ENCODE measurements at regions not wholly inside any gene's neighbourhood (a gene's known extent, or its start where the extent isn't known, plus 50 kb on each side); places are given as distances from the start of the nearest gene placed in this dataset.

DNA sequence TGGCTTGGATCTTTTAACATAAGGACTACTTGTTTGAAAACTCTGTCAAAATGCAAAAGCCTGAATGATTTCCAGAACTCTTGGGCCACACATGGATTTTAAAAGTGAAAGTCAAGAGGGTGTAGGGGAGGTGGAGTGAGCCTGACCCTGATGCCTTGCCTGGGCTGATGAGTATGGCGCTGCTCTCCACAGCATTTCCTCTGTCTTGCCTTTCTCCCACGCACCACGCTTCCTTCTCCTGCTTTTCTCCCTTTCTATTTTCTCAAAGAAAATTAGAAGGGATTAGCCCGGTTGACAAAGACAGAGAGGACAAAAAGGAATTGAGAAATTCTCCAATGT lies 207.0 kb upstream of the CCDC68 start:
- no peak for DNase-seq (ENCODE audit: low read depth)

DNA sequence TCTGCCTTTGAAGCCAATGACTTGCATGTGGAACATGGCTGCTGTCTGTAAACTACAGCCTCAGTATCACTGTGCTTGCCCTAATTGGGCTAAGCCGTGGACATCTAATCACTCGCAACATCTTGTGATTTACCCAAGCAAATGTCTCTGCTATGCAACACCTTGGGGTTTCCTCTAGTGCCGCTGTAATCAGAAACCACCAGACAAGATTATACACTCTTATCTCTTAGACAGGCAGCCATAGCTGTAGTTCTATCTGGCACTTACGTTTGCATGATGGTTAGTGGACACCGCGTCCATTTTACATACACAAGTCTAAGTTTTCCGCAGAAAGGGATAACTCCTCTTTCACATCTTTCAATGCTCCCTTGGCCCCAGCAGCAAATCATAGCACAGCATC lies 204.3 kb upstream of the CCDC68 start:
- no peak for DNase-seq (ENCODE audit: low read depth)

DNA sequence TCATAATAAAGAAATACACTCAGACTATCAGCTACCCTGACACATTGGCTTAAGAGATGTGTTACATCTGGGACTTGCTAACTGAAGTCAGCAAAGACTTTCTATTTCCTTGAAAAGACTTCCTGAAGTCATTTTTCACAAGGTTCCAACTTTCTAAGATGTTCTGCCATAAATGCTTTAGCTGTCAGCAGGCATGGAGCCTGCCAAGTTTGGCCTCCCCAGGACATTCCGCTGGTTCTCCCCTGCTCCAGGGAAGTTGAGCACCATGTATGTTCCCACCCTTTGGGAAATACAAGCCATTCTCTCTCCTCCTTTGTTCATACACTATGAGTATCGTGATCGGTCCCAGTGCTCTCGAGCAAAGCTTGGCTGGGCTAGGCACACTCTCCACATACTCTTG lies 202.7 kb upstream of the CCDC68 start:
- no peak for DNase-seq (ENCODE audit: low read depth)

DNA sequence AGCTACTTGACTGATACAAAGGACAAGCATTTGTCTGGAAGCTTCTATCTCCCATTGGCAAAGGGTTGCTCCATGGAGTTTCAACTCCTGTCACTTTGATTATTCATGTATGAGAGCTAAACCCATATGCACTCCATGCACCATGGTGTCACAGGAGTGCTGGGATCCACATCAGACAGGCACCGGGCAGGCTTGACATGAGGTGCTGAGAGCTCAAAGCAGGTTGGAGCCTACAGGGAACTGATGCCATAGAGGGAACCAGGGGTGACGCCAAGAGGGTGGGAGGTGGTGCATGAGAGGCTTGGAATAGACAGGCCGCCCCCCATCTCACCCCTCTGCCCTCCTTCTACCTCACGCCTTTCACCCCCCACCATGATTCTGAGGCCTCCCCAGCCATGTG lies 199.8 kb upstream of the CCDC68 start:
- DNase-seq (ENCODE audit: low read depth): no peak

DNA sequence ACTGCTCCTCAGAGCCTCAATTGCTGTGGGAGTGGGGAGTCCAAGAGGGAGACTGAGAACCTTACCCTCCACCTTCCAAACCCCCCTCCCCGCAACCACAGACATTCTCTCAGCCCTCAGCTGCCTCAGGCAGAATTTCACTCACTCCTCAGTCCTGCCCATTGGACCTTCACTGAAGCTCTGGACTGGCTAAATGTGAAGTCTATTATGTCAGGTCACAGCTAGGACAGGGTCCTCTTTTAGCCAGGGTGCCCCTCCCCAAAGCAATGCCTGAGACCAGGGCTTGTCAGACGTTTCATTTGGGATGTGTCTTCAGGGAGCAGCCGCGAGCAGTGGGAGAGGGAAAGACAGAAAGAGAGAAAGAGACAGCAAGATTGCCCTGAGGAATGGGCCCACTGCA lies 199.3 kb upstream of the CCDC68 start:
- no peak for DNase-seq (ENCODE audit: low read depth)

DNA sequence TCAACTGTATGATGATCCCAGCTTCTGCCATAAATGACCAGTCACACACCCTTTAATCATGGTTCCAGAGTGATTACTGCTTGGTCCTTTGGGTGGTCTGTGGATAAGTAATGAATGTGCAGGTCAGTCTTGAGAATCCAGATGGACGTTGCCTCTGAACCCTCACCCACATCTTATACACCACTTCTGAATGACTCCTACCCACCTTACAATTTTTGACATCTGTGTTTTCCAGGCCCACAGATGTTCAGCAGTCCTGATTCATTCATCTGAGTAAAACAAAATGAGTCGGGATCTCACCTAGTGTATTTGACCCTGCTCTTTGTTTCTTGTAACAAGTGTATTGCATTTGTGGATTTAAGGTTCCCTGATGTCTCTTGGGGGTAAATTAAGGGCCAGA lies 194.1 kb upstream of the CCDC68 start:
- DNase-seq (ENCODE audit: low read depth): no peak

DNA sequence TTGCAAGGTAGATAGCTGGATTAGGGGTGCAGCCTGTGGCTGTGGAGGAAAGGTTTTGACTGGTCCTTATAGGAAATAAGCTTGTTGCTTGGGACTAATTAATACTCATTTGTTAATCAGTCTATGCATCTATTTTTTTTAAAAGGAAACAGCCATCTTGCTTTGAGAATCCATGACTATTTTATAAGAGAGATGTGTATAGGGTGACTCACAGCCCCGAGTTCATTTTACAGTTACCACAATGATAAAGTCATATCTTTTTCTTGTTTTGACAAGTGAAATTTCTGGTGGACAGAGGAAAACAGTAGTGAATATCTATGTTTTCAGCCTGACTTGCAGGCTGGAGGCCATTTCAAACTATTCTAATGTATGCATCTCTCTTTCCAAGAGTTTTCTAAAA lies 193.5 kb upstream of the CCDC68 start:
- DNase-seq (ENCODE audit: low read depth): no peak

DNA sequence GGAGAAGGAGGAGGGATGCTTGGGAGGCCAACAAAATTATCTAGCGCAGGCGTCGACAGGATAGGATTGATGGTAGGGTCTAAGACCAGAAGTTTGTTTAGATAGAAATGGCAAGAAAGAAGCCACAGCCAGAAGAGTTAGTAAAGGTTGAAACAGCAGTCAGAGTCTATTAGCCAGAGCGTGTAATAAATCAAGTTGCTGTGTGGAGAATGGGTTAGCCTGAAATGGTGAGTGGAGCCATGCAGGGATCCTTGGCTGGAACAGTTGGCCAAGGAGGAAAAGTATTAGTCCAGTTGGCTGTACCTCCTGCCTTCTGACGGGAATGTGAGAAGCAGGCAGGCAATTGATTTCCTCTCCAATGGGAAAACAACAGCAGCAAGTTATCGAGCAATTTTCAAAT lies 190.7 kb upstream of the CCDC68 start:
- no peak for DNase-seq (ENCODE audit: low read depth)

DNA sequence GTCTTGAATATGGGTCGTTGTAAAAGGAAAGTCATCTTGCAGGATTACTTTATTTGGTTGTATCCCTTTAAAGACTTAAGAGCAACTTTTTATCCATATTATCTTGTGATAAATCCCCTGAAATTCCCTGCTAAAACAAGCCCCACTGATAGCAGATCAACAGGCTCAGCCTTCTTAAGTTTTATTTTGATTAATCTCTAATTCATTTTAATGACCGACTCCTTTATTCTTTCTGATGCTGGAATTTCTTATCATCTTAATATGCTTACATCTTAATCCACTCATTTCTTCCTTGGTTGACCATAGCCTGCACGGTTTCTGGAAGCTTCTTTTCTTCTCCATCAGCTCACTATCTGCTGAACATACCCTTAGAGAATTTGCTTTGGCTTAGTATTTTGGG lies 188.5 kb upstream of the CCDC68 start:
- DNase-seq (ENCODE audit: low read depth): no peak

DNA sequence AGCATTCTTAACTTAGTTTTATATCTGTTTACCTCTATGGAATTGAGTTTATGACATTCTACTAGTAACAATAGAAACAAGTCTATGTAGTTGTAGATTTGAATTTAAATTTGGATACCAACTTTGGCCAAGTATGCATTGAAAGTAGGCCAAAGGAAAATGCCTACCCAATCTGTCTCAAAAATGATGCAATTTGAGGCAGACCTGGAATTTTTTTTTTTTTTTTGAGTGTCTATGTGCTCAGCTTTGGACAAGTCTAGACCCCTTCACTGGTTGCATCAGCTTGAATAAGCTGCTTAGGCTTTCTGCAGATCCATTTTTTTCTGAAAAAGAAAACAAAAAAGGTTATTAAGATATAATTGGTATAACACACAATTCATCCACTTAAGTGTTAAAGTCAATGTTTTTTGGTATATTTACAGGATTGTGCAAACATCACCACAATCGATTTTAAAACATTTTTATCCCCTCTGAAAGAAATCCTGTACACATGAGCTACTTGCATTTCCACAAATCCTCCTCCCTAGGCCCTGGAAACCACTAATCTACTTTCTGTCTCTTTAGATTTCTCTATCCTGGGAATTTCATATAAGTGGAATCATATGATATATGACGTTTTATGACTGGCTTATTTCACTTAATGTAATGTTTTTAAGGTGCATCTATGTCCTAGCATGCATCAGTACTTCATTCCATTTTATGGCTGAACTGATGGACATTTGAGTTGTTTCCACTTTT lies 185.1 kb upstream of the CCDC68 start:
- DNase-seq (ENCODE audit: low read depth): no peak

DNA sequence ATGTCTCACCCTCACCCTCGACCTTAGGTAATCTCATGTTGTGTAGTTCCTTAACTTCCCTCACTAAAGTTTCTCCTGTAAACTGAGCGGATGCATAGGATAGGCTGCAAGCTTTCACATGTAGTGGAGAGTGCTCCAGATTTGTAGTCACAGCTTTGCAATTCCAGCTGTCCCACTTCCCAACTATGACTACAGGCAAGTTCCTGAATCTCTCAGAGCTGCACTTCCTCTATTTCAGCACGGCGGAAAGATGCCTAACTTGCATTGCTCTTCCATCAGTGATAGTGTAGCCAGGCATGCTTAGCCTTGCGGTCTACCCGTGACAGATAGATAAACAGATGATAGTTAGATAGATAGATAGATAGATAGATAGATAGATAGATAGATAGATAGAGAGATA lies 183.1 kb upstream of the CCDC68 start:
- DNase-seq (ENCODE audit: low read depth): peak; percentile 13

DNA sequence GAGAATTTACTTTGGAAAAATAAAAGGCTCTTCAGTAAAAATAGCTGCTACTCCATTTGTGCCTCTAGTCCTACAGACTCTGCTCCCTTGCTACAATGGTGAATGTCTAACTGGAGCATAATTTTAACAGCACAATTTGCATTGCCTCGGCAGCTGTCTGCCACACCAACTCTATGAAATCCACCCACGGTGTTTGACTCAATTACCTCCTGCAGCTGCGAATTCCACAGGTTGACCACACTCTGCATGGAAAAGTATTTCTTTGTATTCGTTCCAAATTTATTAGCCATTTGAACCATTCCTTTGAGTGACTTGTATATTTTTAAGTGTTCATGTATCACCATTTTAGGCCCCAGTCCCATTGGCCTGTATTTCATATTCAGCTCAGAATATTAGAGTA lies 182.1 kb upstream of the CCDC68 start:
- DNase-seq (ENCODE audit: low read depth): peak; percentile 57

DNA sequence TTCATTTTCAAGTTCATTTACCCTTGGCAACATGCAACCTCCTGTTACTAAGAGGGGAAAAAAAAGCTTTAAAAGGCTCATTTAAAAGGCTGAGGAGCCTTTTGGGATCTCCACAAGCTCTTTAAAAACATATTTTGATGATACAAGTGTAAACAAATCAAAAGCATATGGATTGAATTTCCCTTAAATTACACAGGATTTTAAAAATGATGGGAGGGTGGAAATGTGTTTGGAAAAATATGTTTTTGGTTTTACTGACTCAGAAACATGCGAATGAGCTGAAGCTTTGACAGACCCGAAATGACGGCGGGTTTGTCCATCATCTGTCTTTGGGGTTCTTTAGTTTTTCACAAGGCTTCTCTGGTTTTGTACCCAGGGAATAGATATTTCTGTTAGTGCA lies 180.6 kb upstream of the CCDC68 start:
- DNase-seq (ENCODE audit: low read depth): no peak

DNA sequence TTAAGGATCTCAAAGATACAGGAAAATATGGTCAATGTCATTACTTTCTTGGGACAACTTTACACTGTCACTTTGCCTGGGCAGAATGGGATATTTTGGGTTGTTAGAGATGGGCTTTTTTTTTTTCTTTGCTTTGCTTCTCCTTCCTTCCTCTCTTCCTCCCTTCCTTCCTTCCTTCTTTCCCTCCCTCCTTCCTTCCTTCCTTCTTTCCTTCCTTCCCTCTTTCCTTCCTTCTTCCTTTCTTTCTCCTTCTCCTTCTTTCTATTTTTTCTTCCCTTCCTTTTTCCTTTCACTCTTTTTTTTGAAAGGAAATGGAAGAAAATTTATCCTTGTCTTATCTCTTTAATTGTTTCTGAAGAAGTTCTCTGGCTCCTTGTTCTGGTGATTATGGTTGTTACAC lies 180.0 kb upstream of the CCDC68 start:
- DNase-seq (ENCODE audit: low read depth): no peak

DNA sequence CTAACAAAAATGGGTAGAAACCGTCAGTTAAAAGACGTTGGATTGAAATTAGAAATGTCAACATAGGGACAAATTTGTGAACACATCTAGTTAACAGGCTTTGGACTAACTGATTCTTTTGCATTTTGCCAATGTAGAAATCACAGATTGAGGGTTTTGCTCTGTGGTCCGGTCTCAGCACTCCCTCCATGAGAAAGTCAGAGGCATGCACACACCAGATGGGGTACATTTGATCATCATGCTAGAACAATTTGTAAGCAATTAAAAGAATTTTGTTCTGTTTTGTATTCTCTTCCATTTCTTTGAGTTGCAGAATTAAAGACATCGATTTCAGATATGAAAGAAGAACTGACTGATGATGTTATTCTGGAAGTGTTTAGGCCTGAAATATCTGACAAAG lies 179.1 kb upstream of the CCDC68 start:
- no peak for DNase-seq (ENCODE audit: low read depth)

DNA sequence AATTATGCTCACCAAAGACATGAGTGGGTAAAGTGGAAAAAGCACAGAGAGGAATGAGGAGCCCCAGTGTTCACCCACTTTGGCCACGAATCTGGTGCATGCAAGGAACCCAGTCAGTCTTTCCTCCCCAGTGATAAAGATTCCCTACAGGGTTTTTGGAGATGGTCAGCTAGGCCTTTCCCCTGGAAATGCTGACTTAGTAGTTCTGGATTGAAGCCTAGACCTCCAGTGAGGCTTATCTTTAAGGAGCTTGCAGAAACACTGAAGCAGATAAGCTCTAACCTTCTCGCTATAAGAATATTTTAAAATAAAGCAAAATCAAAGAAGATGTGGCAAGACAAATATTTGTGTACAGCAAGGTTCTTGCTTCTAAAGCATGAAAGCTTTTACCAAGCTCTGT lies 178.3 kb upstream of the CCDC68 start:
- no peak for DNase-seq (ENCODE audit: low read depth)

DNA sequence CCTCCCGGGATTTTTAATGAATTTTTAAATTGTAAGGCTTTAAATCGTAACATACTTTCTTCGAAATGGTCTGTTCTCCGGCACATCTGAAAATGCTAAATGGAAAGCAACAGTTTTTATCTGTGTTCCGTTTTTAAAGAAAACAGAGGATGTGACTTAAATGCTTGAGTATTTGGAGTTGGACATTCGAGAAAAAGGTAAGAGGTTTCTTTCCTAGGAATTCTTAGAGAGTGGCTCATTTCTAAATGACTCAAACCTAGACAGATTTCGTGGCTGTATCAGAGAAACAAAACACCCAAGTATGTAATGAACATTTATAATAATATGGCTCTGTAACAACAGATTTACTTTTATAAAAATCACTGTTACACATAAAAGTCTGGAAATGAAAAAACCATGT lies 177.6 kb upstream of the CCDC68 start:
- DNase-seq (ENCODE audit: low read depth): no peak

DNA sequence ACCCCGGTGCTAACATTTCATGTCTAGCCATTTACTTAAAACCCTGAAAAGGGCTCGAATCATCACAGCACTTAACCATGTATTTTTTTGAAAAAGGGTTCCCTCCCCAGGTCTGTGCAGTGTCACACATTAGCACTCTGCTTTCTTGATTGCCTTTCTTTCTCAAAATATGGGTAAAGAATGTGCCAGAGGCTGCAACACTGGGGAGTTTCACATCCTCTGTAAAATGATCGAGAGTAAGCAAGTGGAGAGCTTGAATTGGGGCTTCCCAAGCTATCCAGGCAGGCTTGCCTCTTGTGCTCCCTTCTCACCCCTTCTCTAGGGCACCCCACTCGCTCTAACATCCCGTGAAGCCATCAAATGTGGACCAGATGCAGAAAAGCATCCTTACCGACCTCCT lies 177.0 kb upstream of the CCDC68 start:
- no peak for DNase-seq (ENCODE audit: low read depth)

DNA sequence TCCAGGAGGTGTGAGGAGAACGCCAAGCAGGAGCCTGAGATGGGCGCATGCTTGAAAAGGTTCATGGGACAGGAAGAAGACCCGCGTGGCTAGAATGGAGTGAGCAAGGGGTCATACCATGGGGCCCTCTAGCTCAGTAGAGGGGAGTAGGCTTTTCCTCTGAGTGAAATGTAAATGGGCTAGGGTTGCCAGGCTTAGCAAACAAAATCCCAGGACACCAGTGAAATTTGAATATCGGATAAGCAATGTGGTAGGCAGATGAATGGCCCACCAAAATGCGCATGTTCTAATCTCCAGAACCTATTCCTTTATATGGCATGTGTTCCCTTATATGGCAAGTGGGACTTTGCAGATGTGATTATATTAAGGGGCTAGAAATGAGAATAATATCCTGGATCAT lies 174.1 kb upstream of the CCDC68 start:
- no peak for DNase-seq (ENCODE audit: low read depth)

DNA sequence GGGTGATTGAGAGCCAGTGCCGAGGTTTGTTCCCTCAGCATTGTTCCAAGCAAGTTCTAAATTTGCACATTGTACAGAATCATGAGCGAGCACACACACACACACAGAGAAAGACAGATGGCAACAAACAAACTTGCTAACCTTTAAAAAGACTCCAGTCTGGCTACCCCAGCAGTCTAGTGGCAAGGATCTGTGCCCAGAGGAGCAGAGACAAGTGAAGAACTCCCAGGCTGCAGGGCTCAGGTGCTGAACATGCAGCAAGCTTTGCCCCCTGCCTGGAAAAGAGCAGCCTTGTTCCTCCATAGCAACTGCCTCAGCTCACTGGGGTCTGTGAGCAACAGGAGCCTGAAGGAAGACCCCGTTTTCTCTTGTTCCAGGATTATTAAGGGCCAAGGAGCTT lies 169.2 kb upstream of the CCDC68 start:
- peak; percentile 19 for DNase-seq (ENCODE audit: low read depth)

DNA sequence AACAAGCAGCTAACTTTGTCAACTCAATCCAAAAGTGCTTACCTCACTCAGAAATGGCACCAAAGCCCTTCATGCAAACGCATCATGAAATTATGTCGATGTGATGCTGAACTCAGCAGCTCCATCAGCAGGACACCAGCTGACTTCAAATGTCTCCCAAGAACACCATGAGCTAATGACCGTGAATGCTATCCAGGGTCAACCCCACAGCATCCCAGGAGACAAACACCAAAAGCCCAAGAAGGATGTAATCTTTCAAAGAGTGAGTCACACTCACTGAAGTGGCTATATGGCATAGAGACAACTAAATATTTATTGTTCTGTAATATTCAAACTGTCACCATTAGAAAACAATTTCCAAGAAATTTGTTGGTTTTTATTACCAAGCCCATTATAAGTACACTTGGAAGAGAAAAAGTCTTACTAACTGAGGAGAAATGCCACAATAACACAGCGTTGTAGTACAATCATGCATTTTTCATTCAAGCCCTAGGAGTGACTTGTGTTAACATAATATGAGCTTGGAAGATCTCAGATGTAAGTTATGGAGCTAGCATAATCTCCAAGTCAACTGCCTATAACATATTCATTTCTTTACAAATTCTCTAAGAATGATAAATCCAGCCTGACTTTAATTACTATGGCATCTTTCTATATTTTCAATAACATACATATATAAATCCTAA lies 165.0 kb upstream of the CCDC68 start:
- DNase-seq (ENCODE audit: low read depth): peak; percentile 17

DNA sequence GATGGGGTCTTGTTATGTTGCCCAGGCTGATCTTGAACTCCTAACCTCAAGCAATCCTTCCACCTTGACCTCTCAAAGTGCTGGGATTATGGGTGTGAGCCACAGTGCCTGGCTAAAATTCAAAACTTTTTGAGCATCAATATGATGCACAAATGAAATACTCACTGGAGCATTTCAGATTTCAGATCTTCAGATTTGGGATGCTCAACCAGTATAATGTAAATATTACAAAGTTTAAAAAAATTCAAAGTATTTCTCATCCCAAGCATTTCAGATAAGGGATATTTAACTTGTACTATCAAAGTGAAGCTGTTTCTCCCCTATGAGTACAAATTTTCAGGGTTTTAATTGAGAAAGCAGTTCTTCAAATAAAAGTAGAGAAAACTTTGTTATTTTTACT lies 164.1 kb upstream of the CCDC68 start:
- DNase-seq (ENCODE audit: low read depth): no peak

DNA sequence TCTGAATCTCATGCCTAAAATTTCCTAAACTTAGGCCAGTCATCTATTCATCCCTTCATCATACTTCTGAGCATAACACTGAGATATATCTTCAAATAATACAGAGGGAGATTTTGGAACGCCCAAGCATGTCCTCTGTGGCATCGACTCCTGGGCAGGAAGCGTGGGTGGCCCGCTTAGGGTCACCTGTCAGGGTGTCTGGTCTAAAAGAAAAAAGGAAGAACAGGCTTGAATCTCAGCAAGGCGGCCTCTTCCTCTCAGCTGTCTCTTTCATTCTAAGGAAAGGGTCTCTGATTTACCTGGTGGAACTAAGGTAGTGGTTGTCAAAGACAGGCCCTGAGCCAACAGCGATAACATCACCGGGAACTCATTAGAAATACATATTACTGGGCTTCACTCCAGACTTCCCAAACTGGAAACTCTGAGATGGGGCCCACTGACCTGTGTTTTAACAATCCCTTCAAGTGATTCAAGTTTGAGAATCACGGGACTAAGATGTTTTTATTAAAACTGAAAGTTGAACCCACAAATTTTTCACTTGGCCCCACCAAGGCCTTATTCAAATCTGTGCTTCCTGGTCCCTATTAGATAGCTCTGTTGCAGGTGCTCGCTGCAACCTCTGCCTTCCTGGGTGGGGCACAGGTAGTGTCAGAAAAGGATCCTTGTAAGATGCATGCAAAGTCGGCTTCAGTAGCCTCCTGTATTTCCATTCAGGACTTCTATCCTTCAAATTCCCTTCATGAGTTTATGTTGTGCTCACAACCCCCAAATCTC lies 162.3 kb upstream of the CCDC68 start:
- no peak for DNase-seq (ENCODE audit: low read depth)
